Stomach (tissue), 8 donors: ENCODE measurements at regions not wholly inside any gene's neighbourhood (a gene's known extent, or its start where the extent isn't known, plus 50 kb on each side); places are given as distances from the start of the nearest gene placed in this dataset.

Experiments used
- DNase-seq, 2 donors: peaks; one replicate each; pipeline versions ENCODE4 v3.0.0 to v3.0.0-alpha.2; 2013 to 2019
- H3K27ac ChIP-seq, 5 donors: fragments of 200-600 bp in 4 of 5; sonication (generic) in 4 of 5; one replicate each; pipeline ENCODE4 v1.5.1; 2013 to 2019; ENCODE audit warnings: mild to moderate bottlenecking in 1 of 5, moderate library complexity in 1 of 5
- H3K27me3 ChIP-seq, 3 donors: fragments of 200-600 bp; sonication (generic); one replicate each; pipeline ENCODE4 v1.5.1; 2017 to 2019; ENCODE audit warnings: mixed run types in 1 of 3
- H3K36me3 ChIP-seq, 4 donors: fragments of 200-600 bp; sonication (generic); 1 replicate in 3 of 4; 2 replicates in 1 of 4; pipeline ENCODE4 v1.5.1; 2016 to 2019
- H3K4me1 ChIP-seq, 4 donors: fragments of 200-600 bp; sonication (generic); one replicate each; pipeline ENCODE4 v1.5.1; 2016 to 2019
- H3K4me3 ChIP-seq, 4 donors: fragments of 200-600 bp; sonication (generic) in 3 of 4; one replicate each; pipeline ENCODE4 v1.5.1; 2016 to 2019; ENCODE audit warnings: mild to moderate bottlenecking in 1 of 4
- H3K9me3 ChIP-seq, 4 donors: fragments of 200-600 bp; sonication (generic); one replicate each; pipeline ENCODE4 v1.5.1; 2016 to 2019
- EP300 ChIP-seq: sonication (generic); formaldehyde crosslinking; IDR thresholded peaks from one replicate; pipeline ENCODE4 v1.6.1; 2017; ENCODE audit warnings: antibody characterized with exemption
- POLR2A ChIP-seq, 4 donors: fragments of 450-650 bp; IDR thresholded peaks; one replicate each; pipeline ENCODE4 v1.6.1; 2016; ENCODE audit warnings: antibody characterized with exemption in 4 of 4, control low read depth in 2 of 4, mild to moderate bottlenecking in 1 of 4, moderate library complexity in 1 of 4
- POLR2AphosphoS5 ChIP-seq, 3 donors: sonication (generic); formaldehyde crosslinking; IDR thresholded peaks; one replicate each; pipeline ENCODE4 v1.6.1; 2016; ENCODE audit warnings: antibody characterized with exemption in 3 of 3
- WGBS, 5 donors: extraction: QIAGEN DNeasy Blood & Tissue Kit in 3 of 5; methylation state at CpG; one replicate each; pipeline versions ENCODE4 v1.1.5 to v1.1.7; 2013 to 2018; 5-methylcytosine and 5-hydroxymethylcytosine counted together
- intact Hi-C: fragments of 100-400 bp; cut with DNase I; formaldehyde crosslinking; loops from one replicate; pipeline ENCODE4 v1.15.1; 2023; ENCODE audit warnings: low total_unique reads
- TF ChIP-seq, protein P1 (sequence below), 7 experiments: fragments of 450-650 bp in 4 of 7; fragments of 200-600 bp in 3 of 7; sonication (generic) in 3 of 7; IDR thresholded peaks; one replicate each; pipeline ENCODE4 v1.5.1; 2016 to 2019; ENCODE audit warnings: antibody characterized with exemption in 7 of 7, control low read depth in 2 of 7, mild to moderate bottlenecking in 1 of 7
- donor health status: healthy with polysubstance abuse.
- donor health status: Bipolar disorder and iron deficiency.
- donor health status: healthy.

DNA sequence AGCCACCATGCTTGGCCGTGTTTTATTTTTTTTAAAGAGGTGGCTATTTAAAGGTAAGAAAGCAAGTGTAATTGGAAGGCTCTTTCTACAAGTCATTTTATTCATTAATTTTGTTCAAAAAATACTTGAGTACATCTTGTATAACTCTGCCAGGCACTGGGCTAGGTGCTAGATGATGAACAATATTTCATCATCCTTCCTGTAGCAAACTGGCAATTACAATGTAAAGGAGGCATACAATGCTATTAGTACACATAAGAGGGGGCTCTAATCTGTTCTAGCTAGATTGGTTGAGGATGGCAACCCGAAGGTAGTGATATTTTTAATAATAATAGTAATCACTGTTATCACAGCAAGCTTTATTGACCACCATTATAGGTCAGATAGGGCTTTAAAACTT lies 215.5 kb upstream of the KLF14 start:
- Histone ChIP-seq H3K9me3 (no peaks in the 10 kb centered on the region), H3K27me3 (no peaks in the 10 kb centered on the region), H3K36me3 (peaks cover 0 to 42% (median 27%) of the 10 kb centered on the region in 4 donors), H3K27ac (peak overlapping the region in 2 of 5 donors; percentile 14 to 22), H3K4me1 (peaks cover 0 to 66% (median 26%) of the 10 kb centered on the region in 4 donors), H3K4me3 (no peak overlapping the region)
- WGBS, 5 donors: 77 to 94% (median 83%) methylated on average over 2 of the region's 2 CpGs
- TF ChIP-seq POLR2A (IDR thresholded peaks at IDR 0.05) (no peak), POLR2AphosphoS5 (IDR thresholded peaks at IDR 0.05) (no peak), EP300 (no peak)
- TF ChIP-seq, protein P1, sequence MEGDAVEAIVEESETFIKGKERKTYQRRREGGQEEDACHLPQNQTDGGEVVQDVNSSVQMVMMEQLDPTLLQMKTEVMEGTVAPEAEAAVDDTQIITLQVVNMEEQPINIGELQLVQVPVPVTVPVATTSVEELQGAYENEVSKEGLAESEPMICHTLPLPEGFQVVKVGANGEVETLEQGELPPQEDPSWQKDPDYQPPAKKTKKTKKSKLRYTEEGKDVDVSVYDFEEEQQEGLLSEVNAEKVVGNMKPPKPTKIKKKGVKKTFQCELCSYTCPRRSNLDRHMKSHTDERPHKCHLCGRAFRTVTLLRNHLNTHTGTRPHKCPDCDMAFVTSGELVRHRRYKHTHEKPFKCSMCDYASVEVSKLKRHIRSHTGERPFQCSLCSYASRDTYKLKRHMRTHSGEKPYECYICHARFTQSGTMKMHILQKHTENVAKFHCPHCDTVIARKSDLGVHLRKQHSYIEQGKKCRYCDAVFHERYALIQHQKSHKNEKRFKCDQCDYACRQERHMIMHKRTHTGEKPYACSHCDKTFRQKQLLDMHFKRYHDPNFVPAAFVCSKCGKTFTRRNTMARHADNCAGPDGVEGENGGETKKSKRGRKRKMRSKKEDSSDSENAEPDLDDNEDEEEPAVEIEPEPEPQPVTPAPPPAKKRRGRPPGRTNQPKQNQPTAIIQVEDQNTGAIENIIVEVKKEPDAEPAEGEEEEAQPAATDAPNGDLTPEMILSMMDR (IDR thresholded peaks at IDR 0.05): no peak
- DNase-seq: no peak
- intact Hi-C loops: no loop called here

DNA sequence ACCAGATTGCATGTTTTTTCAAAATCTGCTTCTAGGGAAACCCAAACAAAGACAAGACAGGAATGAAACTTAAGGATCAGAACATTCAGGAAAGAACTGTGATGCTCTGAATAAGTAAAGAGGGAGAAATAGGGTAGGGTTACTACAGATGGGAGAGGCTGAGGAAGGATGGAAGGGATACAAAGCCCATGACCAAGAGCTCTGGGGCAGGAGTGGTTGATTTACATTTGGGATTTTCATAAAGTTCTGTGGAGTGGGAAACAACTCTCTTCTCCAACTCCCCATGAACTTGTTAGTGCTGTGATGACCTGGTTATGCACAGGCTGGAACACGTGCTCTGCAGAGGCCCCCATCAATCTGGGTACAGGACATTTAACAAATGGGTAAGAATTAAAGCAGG lies 216.0 kb upstream of the KLF14 start:
- TF ChIP-seq, protein P1 (IDR thresholded peaks at IDR 0.05): no peak
- TF ChIP-seq EP300 (no peak), POLR2AphosphoS5 (IDR thresholded peaks at IDR 0.05) (no peak), POLR2A (IDR thresholded peaks at IDR 0.05) (no peak)
- intact Hi-C loops: no loop called here
- no peak for DNase-seq
- 64 to 93% (median 82%) methylated on average over 1 of the region's 1 CpG for WGBS, 5 donors
- Histone ChIP-seq H3K36me3 (peaks cover 0 to 38% (median 29%) of the 10 kb centered on the region in 4 donors), H3K9me3 (no peaks in the 10 kb centered on the region), H3K27ac (peak overlapping the region in 2 of 5 donors; percentile 22 to 24), H3K4me1 (peaks cover 0 to 61% (median 25%) of the 10 kb centered on the region in 4 donors), H3K4me3 (no peak overlapping the region), H3K27me3 (no peaks in the 10 kb centered on the region)

DNA sequence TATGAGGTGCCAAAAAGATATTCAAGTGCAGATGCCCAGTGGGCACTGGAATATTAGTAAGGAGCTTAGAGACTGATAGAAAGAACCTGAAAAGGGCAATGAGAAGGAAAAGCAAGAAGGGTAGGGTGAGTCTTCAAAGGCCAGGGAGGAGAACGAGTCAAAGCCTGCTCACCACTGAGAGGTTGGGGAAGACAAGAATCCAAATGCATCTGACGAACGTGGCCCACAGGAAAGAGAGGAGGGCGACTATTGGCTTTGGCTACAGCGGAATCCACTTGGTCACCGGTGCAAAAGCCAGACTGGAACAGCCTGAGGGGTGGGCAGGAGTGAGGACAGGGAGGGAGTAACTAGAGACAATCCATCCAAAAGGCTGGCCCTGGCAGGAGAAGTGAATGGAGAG lies 216.7 kb upstream of the KLF14 start:
- intact Hi-C loops: no loop called here
- H3K4me1 ChIP-seq: peaks cover 0 to 59% (median 22%) of the 10 kb centered on the region in 4 donors
- DNase-seq: no peak
- TF ChIP-seq, protein P1 (IDR thresholded peaks at IDR 0.05): no peak
- TF ChIP-seq POLR2A (IDR thresholded peaks at IDR 0.05) (no peak), EP300 (no peak), POLR2AphosphoS5 (IDR thresholded peaks at IDR 0.05) (no peak)
- WGBS, 5 donors: 85 to 96% (median 88%) methylated on average over 6 of the region's 6 CpGs
- H3K9me3 ChIP-seq: no peaks in the 10 kb centered on the region
- H3K27ac ChIP-seq: peak overlapping the region in 3 of 5 donors; percentile 15 to 56 (median 27)
- no peak overlapping the region for H3K4me3 ChIP-seq
- H3K36me3 ChIP-seq: peaks cover 0 to 37% (median 32%) of the 10 kb centered on the region in 4 donors
- H3K27me3 ChIP-seq: no peaks in the 10 kb centered on the region

DNA sequence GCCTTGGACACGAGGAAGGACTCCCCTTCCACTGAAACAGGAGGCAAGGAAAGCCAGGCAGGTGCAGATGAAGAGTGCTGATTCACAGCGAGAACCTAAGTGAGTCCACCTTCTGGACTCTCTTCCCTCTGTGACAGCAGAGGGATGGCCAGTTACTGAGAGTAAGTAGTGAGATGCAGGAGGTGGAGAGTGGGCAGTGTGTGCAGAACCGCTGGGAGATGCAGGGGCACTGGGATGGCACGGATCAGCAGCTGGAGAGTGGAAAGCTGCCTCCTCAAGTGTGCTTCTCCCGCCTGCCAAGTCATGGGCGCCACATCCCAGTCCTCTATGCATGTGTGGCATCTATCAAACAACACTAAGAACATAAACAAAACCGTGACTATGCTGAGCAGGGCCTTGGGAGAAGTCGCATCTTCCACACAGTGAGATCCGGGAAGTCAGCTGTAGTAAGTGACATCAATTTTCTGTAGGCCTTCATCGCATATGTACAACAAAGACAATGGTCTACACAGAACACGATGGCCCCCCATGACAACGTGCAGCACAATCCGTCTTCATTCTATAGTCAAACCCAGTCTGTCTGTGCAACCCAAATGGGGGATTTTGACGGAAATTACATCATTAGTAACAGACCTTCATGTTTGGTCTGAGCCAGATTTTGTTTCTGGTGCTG lies 217.4 kb upstream of the KLF14 start:
- H3K27me3 ChIP-seq: no peaks in the 10 kb centered on the region
- peak overlapping the region in 4 of 5 donors; percentile 15 to 56 (median 18) for H3K27ac ChIP-seq
- peaks cover 0 to 59% (median 25%) of the 10 kb centered on the region in 4 donors for H3K4me1 ChIP-seq
- no peak overlapping the region for H3K4me3 ChIP-seq
- WGBS, 5 donors: 74 to 92% (median 89%) methylated on average over 14 of the region's 14 CpGs
- peaks cover 0 to 41% (median 31%) of the 10 kb centered on the region in 4 donors for H3K36me3 ChIP-seq
- no peak for TF ChIP-seq POLR2A (IDR thresholded peaks at IDR 0.05)
- TF ChIP-seq EP300: no peak
- TF ChIP-seq, protein P1 (IDR thresholded peaks at IDR 0.05): no peak
- TF ChIP-seq POLR2AphosphoS5 (IDR thresholded peaks at IDR 0.05): no peak
- intact Hi-C loops: no loop called here
- no peaks in the 10 kb centered on the region for H3K9me3 ChIP-seq
- DNase-seq: no peak
